GM10248 (cell line): ENCODE measurements at regions not wholly inside any gene's neighbourhood (a gene's known extent, or its start where the extent isn't known, plus 50 kb on each side); places are given as distances from the start of the nearest gene placed in this dataset.

Experiments used
- CTCF ChIA-PET: fragments of 300-600 bp; sonication (Branson Sonifier 250); formaldehyde crosslinking; extraction: SDS; loops from one replicate; lab custom pipeline; 2021; ENCODE audit warnings: antibody characterized with exemption; lab: Yijun Ruan, JAX
- POLR2A ChIA-PET: fragments of 350-650 bp; sonication (Branson Sonifier 250); formaldehyde crosslinking; extraction: SDS; loops from one replicate; lab custom pipeline; 2020; ENCODE audit warnings: antibody characterized with exemption; lab: Yijun Ruan, JAX
- DNase-seq: peaks from one replicate; pipeline ENCODE4 v3.0.0; 2012; ENCODE audit errors: extremely low spot score
- TF ChIP-seq, protein P1 (sequence below): IDR thresholded peaks from 2 replicates; pipeline ENCODE4 v1.5.1; 2012; ENCODE audit warnings: mild to moderate bottlenecking, low read depth; ENCODE audit errors: extremely low read depth, missing control alignments, control extremely low read depth

DNA sequence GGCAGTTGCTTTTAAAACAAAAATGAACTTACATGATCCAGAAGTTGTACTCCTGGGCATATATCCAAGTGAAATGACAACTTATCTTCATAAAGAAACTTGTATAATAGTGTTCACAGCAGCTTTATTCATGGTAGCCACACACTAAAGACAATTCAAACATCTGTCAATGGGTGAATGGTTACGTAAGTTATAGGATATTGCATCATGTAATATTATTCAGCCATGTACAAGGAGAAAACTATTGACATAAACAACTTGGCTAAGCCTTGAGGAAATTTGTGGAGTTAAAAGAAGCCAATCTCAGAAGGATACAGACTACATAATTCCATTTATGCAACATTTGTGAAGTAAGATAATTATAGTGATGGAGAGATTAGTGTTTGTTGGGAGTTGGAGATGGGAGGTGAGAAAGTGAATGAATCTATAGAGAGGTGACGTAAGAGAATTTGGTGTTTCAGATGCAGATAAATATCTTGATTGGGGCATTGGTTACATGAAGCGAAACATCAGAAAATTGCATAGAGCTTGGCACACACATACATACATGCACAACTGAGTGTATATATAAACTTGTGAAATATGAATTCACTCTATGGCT is 49.9 kb upstream of the GRIK1 start:
- CTCF ChIA-PET, result no interaction called here
- TF ChIP-seq, protein P1, sequence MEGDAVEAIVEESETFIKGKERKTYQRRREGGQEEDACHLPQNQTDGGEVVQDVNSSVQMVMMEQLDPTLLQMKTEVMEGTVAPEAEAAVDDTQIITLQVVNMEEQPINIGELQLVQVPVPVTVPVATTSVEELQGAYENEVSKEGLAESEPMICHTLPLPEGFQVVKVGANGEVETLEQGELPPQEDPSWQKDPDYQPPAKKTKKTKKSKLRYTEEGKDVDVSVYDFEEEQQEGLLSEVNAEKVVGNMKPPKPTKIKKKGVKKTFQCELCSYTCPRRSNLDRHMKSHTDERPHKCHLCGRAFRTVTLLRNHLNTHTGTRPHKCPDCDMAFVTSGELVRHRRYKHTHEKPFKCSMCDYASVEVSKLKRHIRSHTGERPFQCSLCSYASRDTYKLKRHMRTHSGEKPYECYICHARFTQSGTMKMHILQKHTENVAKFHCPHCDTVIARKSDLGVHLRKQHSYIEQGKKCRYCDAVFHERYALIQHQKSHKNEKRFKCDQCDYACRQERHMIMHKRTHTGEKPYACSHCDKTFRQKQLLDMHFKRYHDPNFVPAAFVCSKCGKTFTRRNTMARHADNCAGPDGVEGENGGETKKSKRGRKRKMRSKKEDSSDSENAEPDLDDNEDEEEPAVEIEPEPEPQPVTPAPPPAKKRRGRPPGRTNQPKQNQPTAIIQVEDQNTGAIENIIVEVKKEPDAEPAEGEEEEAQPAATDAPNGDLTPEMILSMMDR, result no peak
- POLR2A ChIA-PET, result no interaction called here
- no peak for DNase-seq
